ENCODE measurements at regions not wholly inside any gene's neighbourhood (a gene's known extent, or its start where the extent isn't known, plus 50 kb on each side); places are given as distances from the start of the nearest gene placed in this dataset.

GRCh38 chr11:115660030-115660805 lies 156.0 kb upstream of the CADM1 start:
- TF ChIP-seq CTCF (IDR thresholded peaks at IDR 0.05; ENCODE audit: low read depth, low read length) = no peak
- TF ChIP-seq EZH2phosphoT487 (IDR thresholded peaks at IDR 0.05; ENCODE audit: low read depth) = no peak

All from OCI-LY3 (cell line).